K562 (cell line): ENCODE measurements at regions not wholly inside any gene's neighbourhood (a gene's known extent, or its start where the extent isn't known, plus 50 kb on each side); places are given as distances from the start of the nearest gene placed in this dataset.

Source experiments
- ATAC-seq: fragments of 200-7000 bp; cut with Tn5 transposase; 3 replicates; pipeline ENCODE4 v1.9.1; 2020; ENCODE audit warnings: moderate library complexity
- BruUV-seq: library from RNA; stranded (reverse); fragments of 400-500 nt; replicated peaks from 2 replicates; lab custom pipeline; 2021; lab: Mats Ljungman, UMichigan
- CTCF ChIA-PET: fragments of 300-600 bp; formaldehyde crosslinking; extraction: SDS; loops from one replicate; lab custom pipeline; 2021; ENCODE audit warnings: low intra/inter-chr PET ratio; lab: Yijun Ruan, JAX
- POLR2A ChIA-PET: fragments of 300-600, 350-650 bp; sonication (Branson Sonifier 250); formaldehyde crosslinking; extraction: SDS; loops from one replicate; lab custom pipeline; 2021; ENCODE audit warnings: antibody characterized with exemption, inconsistent platforms; lab: Yijun Ruan, JAX
- DNase-seq, 4 experiments: peaks; one replicate each; pipeline versions ENCODE4 v3.0.0 to v3.0.0-alpha.2; 2011 to 2018; ENCODE audit warnings: low spot score in 3 of 4, mixed read lengths in 3 of 4; ENCODE audit errors: extremely low read depth in 1 of 4
- FAIRE-seq: peaks from 2 replicates; lab custom pipeline; 2011; peaks lifted over from hg19 to GRCh38; lab: Jason Lieb, UNC
- H2AFZ ChIP-seq: 2 replicates; pipeline ENCODE4 v1.6.0; 2011; ENCODE audit warnings: low read depth, low read length, control low read depth, inconsistent platforms
- H3K27ac ChIP-seq: fragments of 200-600 bp; 3 replicates; pipeline ENCODE4 v1.8.0; 2011; ENCODE audit warnings: low read depth, mild to moderate bottlenecking, control low read depth, inconsistent platforms, low read length, moderate library complexity, mixed read lengths; ENCODE audit errors: extremely low read depth
- H3K27me3 ChIP-seq, 2 experiments: fragments of 300-600 bp in 1 of 2; 2 replicates in 1 of 2; 3 replicates in 1 of 2; pipeline versions ENCODE4 v1.6.0 to v1.8.0; 2011; ENCODE audit warnings: inconsistent platforms in 2 of 2, low read length in 2 of 2, mild to moderate bottlenecking in 1 of 2, mixed read lengths in 1 of 2, moderate library complexity in 1 of 2; ENCODE audit not compliant: control insufficient read depth in 2 of 2, insufficient read depth in 2 of 2
- H3K36me3 ChIP-seq: fragments of 300-600 bp; 3 replicates; pipeline ENCODE4 v1.8.0; 2011; ENCODE audit warnings: mild to moderate bottlenecking, low read length, inconsistent platforms; ENCODE audit not compliant: control insufficient read depth, insufficient read depth
- H3K4me1 ChIP-seq, 2 experiments: fragments of 200-600 bp in 1 of 2; replicated peaks in 1 of 2; 2 replicates in 1 of 2; 3 replicates in 1 of 2; pipeline versions ENCODE4 v1.5.1 to v1.8.0; 2011; ENCODE audit warnings: inconsistent platforms in 2 of 2, low read length in 2 of 2, mild to moderate bottlenecking in 1 of 2, mixed read lengths in 1 of 2, moderate library complexity in 1 of 2; ENCODE audit not compliant: control insufficient read depth in 2 of 2, insufficient read depth in 2 of 2
- H3K4me2 ChIP-seq: 2 replicates; pipeline ENCODE4 v1.6.1; 2011; ENCODE audit warnings: low read length, control low read depth, inconsistent platforms, mixed read lengths; ENCODE audit not compliant: insufficient read depth
- H3K4me3 ChIP-seq: fragments of 200-600 bp; sonication (generic), shearing (Covaris generic); 2 replicates; pipeline ENCODE4 v1.5.1; 2016; ENCODE audit warnings: control low read depth, inconsistent platforms
- H3K79me2 ChIP-seq: fragments of 200-600 bp; 3 replicates; pipeline ENCODE4 v1.8.0; 2011; ENCODE audit warnings: low read length, inconsistent platforms; ENCODE audit not compliant: control insufficient read depth, insufficient read depth
- H3K9ac ChIP-seq, 2 experiments: 2 replicates each; pipeline versions ENCODE4 v1.6.0 to v1.6.1; 2011; ENCODE audit warnings: low read depth in 2 of 2, low read length in 2 of 2, control low read depth in 1 of 2, inconsistent platforms in 1 of 2, mild to moderate bottlenecking in 1 of 2, mixed read lengths in 1 of 2; ENCODE audit not compliant: insufficient read depth in 1 of 2
- H3K9me1 ChIP-seq: one replicate; pipeline ENCODE4 v1.6.0; 2011; ENCODE audit warnings: inconsistent platforms, mild to moderate bottlenecking, low read length, moderate library complexity; ENCODE audit not compliant: control insufficient read depth, insufficient read depth
- H3K9me3 ChIP-seq: replicated peaks from 2 replicates; pipeline ENCODE4 v1.5.1; 2011; ENCODE audit warnings: low read depth, low read length, inconsistent platforms; ENCODE audit not compliant: control insufficient read depth, insufficient read depth
- H4K20me1 ChIP-seq: replicated peaks from 2 replicates; pipeline ENCODE4 v1.6.1; 2011; ENCODE audit warnings: low read length, inconsistent platforms, mixed read lengths; ENCODE audit not compliant: control insufficient read depth, insufficient read depth
- ARHGAP35 ChIP-seq: fragments of 450-650 bp; IDR thresholded peaks from 2 replicates; pipeline ENCODE4 v1.6.1; 2018; ENCODE audit not compliant: partially characterized antibody
- ARID3B ChIP-seq: fragments of 250-450 bp; sonication (Bioruptor Pico); IDR thresholded peaks from 2 replicates; pipeline ENCODE4 v1.4.0; 2020; ENCODE audit warnings: borderline replicate concordance
- CXXC5 ChIP-seq: fragments of 250-450 bp; sonication (Bioruptor Pico); IDR thresholded peaks from 2 replicates; pipeline ENCODE4 v1.8.0; 2022; ENCODE audit warnings: inconsistent platforms, mild to moderate bottlenecking, moderate library complexity
- DIDO1 ChIP-seq: fragments of 450-650 bp; IDR thresholded peaks from 2 replicates; pipeline ENCODE4 v1.6.1; 2016; ENCODE audit warnings: low read depth, missing biosample characterization, missing genetic modification characterization
- ETS2 ChIP-seq: IDR thresholded peaks from 2 replicates; pipeline ENCODE4 v1.6.1; 2016; ENCODE audit warnings: borderline replicate concordance, missing genetic modification characterization, mild to moderate bottlenecking, moderate library complexity, missing compliant biosample characterization; ENCODE audit not compliant: poor library complexity, severe bottlenecking
- FIP1L1 ChIP-seq: fragments of 200-400 bp; formaldehyde crosslinking; IDR thresholded peaks from 2 replicates; pipeline ENCODE4 v1.6.1; 2018; ENCODE audit warnings: mild to moderate bottlenecking, low read depth, low read length; ENCODE audit not compliant: poor library complexity, severe bottlenecking
- FOXJ2 ChIP-seq: fragments of 200-800 bp; sonication (Bioruptor generic); IDR thresholded peaks from 2 replicates; pipeline ENCODE4 v1.6.1; 2016; ENCODE audit warnings: missing genetic modification characterization, missing compliant biosample characterization
- HIVEP1 ChIP-seq: fragments of 250-450 bp; sonication (Bioruptor Pico); IDR thresholded peaks from 2 replicates; pipeline ENCODE4 v1.4.0; 2020; ENCODE audit warnings: mild to moderate bottlenecking
- L3MBTL2 ChIP-seq: fragments of 450-650 bp; IDR thresholded peaks from 2 replicates; pipeline ENCODE4 v1.6.1; 2016; ENCODE audit warnings: mild to moderate bottlenecking, moderate library complexity
- NR2C1 ChIP-seq, 2 experiments: fragments of 450-650 bp; IDR thresholded peaks; 2 replicates each; pipeline ENCODE4 v1.6.1; 2017; ENCODE audit warnings: mild to moderate bottlenecking in 2 of 2, antibody characterized with exemption in 1 of 2, inconsistent platforms in 1 of 2, missing compliant biosample characterization in 1 of 2, missing genetic modification characterization in 1 of 2
- POLR2AphosphoS5 ChIP-seq: IDR thresholded peaks from 2 replicates; pipeline ENCODE4 v1.6.1; 2011; ENCODE audit warnings: mild to moderate bottlenecking, low read depth, low read length, moderate library complexity; ENCODE audit not compliant: control insufficient read depth, insufficient read depth
- PTTG1 ChIP-seq: fragments of 450-650 bp; IDR thresholded peaks from 2 replicates; pipeline ENCODE4 v1.6.1; 2016; ENCODE audit warnings: low read depth, mild to moderate bottlenecking, missing genetic modification characterization, missing compliant biosample characterization
- SMARCB1 ChIP-seq: IDR thresholded peaks from 2 replicates; pipeline ENCODE4 v1.6.1; 2011; ENCODE audit warnings: improper control_type of control experiment, low read depth; ENCODE audit not compliant: insufficient read length
- TEAD1 ChIP-seq, 2 experiments: fragments of 450-650 bp in 1 of 2; sonication (generic) in 1 of 2; formaldehyde crosslinking; IDR thresholded peaks; 2 replicates each; pipeline versions ENCODE4 v1.4.0 to v1.8.0; 2020 to 2022; ENCODE audit warnings: mild to moderate bottlenecking in 2 of 2, missing genetic modification reagents in 1 of 2
- ZMIZ1 ChIP-seq, 2 experiments: fragments of 150-350 bp in 1 of 2; IDR thresholded peaks; 2 replicates each; pipeline ENCODE4 v1.6.1; 2012 to 2016; ENCODE audit warnings: low read depth in 2 of 2, low read length in 2 of 2, mild to moderate bottlenecking in 1 of 2, moderate library complexity in 1 of 2
- WGBS: fragments of 100-300 bp; shearing (Covaris generic); methylation state at CpG from one replicate; pipeline ENCODE4 v1.1.6; 2016; ENCODE audit warnings: low coverage, mixed read lengths; ENCODE audit not compliant: insufficient coverage; ENCODE audit errors: missing lambda C conversion rate; 5-methylcytosine and 5-hydroxymethylcytosine counted together
- in situ Hi-C: fragments of 300-500 bp; cut with MboI; formaldehyde crosslinking; loops from 4 replicates; pipeline ENCODE4 v1.15.0; 2018; ENCODE audit warnings: inconsistent platforms, mixed read lengths
- intact Hi-C: fragments of 100-400 bp; cut with micrococcal nuclease; formaldehyde crosslinking; loops from 2 replicates; pipeline ENCODE4 v1.14.2; 2022
- TF ChIP-seq, protein P1 (sequence below): IDR thresholded peaks from 3 replicates; pipeline ENCODE4 v1.6.1; 2011; ENCODE audit warnings: borderline replicate concordance, mild to moderate bottlenecking; ENCODE audit not compliant: insufficient read length, insufficient read depth
- TF ChIP-seq, protein P2 (sequence below): fragments of 250-450 bp; sonication (Bioruptor Pico); IDR thresholded peaks from 2 replicates; pipeline ENCODE4 v1.9.0; 2021; ENCODE audit warnings: mild to moderate bottlenecking

DNA sequence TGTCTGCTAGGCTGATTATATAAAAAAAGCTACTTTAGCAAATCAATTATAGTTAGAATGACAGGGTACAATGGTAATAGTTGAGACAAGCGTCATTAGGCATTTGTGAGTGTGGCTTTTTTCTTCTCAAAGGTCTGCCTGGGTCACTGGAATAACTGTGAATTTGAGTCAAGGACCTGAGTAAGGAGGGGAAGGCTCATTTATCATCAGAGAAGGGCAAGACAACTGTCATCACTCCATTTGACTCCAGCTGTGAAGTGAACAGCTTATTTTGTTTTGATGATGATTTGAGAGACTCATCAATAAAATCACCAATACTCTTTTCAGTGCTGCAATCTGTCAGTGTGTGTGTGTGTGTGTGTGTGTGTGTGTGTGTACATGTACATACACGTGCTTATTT is 118.6 kb downstream of the MAT2B start:
- Histone ChIP-seq H3K9ac (no peak overlapping the region), H3K4me2 (no peak overlapping the region), H2AFZ (no peak overlapping the region), H3K27ac (no peak overlapping the region), H3K9me3 (no peaks in the 10 kb centered on the region), H3K4me1 (no peaks in the 10 kb centered on the region), H3K4me3 (no peak overlapping the region), H3K36me3 (no peaks in the 10 kb centered on the region), H3K79me2 (no peaks in the 10 kb centered on the region), H3K27me3 (no peaks in the 10 kb centered on the region), H4K20me1 (no peaks in the 10 kb centered on the region), H3K9me1 (no peaks in the 10 kb centered on the region)
- 0% methylated on average over 2 of the region's 2 CpGs for WGBS
- CTCF ChIA-PET, result no interaction called here
- DNase-seq (no peak), ATAC-seq (no peak), FAIRE-seq (no peak)
- BruUV-seq, result no TSS peak
- in situ Hi-C loops, result no loop called here
- intact Hi-C loops, result no loop called here
- TF ChIP-seq, protein P1, sequence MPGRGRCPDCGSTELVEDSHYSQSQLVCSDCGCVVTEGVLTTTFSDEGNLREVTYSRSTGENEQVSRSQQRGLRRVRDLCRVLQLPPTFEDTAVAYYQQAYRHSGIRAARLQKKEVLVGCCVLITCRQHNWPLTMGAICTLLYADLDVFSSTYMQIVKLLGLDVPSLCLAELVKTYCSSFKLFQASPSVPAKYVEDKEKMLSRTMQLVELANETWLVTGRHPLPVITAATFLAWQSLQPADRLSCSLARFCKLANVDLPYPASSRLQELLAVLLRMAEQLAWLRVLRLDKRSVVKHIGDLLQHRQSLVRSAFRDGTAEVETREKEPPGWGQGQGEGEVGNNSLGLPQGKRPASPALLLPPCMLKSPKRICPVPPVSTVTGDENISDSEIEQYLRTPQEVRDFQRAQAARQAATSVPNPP, result no peak
- TF ChIP-seq ARHGAP35 (no peak), ZMIZ1 (IDR thresholded peaks at IDR 0.05; ENCODE audit: low read depth in 2 of 2, low read length in 2 of 2) (no peak), ETS2 (no peak), PTTG1 (no peak), FOXJ2 (tag) (no peak), POLR2AphosphoS5 (no peak), FIP1L1 (no peak), CXXC5 (CRISPR knock-in tag) (no peak), DIDO1 (no peak), ARID3B (CRISPR knock-in tag) (no peak), SMARCB1 (no peak), L3MBTL2 (no peak), HIVEP1 (CRISPR knock-in tag) (no peak), NR2C1 (IDR thresholded peaks at IDR 0.05) (no peak), NR2C1 (tag; IDR thresholded peaks at IDR 0.05) (no peak), TEAD1 (CRISPR knock-in tag; IDR thresholded peaks at IDR 0.05) (no peak)
- TF ChIP-seq, protein P2, sequence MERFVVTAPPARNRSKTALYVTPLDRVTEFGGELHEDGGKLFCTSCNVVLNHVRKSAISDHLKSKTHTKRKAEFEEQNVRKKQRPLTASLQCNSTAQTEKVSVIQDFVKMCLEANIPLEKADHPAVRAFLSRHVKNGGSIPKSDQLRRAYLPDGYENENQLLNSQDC (CRISPR knock-in tag), result no peak
- POLR2A ChIA-PET, result no interaction called here
